Upper lobe of left lung (tissue), 4 donors: ENCODE measurements at regions not wholly inside any gene's neighbourhood (a gene's known extent, or its start where the extent isn't known, plus 50 kb on each side); places are given as distances from the start of the nearest gene placed in this dataset.

Experiments
- POLR2A ChIP-seq, 4 donors: fragments of 450-650 bp; IDR thresholded peaks; one replicate each; pipeline ENCODE4 v1.5.1; 2016 to 2017; ENCODE audit warnings: antibody characterized with exemption in 4 of 4, mild to moderate bottlenecking in 2 of 4
- TF ChIP-seq, protein P1 (sequence below), 6 experiments: fragments of 450-650 bp in 4 of 6; fragments of 200-600 bp in 2 of 6; sonication (generic) in 2 of 6; IDR thresholded peaks; one replicate each; pipeline ENCODE4 v1.5.1; 2016 to 2019; ENCODE audit warnings: antibody characterized with exemption in 6 of 6

DNA sequence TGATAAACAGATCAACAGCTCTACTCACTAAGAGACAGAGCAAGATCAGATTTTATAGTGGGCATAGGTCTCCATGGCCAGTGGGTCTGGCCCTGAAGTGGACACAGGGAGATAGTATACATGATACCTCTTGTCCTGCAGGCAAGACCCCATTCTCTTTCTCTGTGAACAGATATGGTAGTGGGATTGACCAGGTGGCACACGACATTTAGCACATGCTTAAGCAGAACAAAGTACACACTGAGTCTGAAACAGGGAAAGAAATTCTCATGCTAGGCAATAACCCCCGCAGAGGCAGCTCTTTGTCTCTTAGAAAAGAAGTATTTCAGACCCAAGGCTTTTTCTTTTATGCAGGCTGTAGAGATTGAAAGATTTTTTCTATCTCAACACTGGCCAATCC is 1331.2 kb downstream of the FSCB start:
- TF ChIP-seq, protein P1, sequence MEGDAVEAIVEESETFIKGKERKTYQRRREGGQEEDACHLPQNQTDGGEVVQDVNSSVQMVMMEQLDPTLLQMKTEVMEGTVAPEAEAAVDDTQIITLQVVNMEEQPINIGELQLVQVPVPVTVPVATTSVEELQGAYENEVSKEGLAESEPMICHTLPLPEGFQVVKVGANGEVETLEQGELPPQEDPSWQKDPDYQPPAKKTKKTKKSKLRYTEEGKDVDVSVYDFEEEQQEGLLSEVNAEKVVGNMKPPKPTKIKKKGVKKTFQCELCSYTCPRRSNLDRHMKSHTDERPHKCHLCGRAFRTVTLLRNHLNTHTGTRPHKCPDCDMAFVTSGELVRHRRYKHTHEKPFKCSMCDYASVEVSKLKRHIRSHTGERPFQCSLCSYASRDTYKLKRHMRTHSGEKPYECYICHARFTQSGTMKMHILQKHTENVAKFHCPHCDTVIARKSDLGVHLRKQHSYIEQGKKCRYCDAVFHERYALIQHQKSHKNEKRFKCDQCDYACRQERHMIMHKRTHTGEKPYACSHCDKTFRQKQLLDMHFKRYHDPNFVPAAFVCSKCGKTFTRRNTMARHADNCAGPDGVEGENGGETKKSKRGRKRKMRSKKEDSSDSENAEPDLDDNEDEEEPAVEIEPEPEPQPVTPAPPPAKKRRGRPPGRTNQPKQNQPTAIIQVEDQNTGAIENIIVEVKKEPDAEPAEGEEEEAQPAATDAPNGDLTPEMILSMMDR (IDR thresholded peaks at IDR 0.05): no peak
- no peak for TF ChIP-seq POLR2A (IDR thresholded peaks at IDR 0.05)
